ENCODE measurements at regions not wholly inside any gene's neighbourhood (a gene's known extent, or its start where the extent isn't known, plus 50 kb on each side); places are given as distances from the start of the nearest gene placed in this dataset.

DNA sequence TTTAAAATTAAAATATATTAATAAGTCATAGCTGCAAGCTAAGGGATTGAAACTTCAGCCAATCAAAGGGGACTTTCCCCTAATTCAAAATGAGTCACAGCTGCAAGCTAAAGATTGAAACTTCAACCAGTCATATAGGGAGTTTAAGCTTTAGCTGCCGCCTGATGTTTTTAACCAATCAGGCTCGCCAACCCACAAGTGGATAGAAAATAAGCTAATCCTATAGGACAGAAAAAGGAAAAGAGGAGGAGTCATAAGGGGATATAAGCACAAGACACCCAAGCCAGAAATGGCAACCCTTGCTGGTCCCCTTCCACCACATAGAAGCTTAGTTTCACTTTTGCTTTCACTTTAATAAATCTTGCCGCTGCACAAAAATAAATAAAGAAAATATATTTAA is 1154.6 kb downstream of the GALC start:
- H3K4me1 Mint-ChIP-seq, result no peaks in the 10 kb centered on the region
- no peaks in the 10 kb centered on the region for H3K27me3 Mint-ChIP-seq
- H3K4me3 Mint-ChIP-seq, result no peak overlapping the region
- H3K36me3 Mint-ChIP-seq (ENCODE audit: low read depth), result no peaks in the 10 kb centered on the region
- ATAC-seq, result no peak
- H3K9me3 Mint-ChIP-seq, result peaks cover 4% of the 10 kb centered on the region
- H3K27ac Mint-ChIP-seq, result no peak overlapping the region
- no peak for DNase-seq

DNA sequence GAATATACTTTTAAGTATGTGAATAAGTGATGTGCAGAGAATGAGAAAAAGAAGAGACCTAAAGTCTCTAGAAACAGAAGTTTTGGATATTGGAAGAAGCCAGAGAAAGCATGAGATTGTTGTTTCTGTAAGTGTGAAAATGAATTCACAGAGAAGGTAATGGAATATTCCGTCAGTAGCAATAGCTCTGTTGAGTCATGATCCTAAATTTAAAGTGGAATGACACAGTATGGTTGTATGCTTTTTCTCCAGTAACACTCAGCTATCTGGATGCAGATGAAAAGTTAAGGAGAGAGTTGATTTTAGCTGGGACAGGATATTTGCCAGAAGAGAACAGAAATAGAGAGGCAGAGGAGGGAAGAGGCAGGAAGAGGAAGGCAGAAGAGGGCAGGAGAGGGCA is 1166.3 kb downstream of the GALC start:
- peaks cover 2% of the 10 kb centered on the region for H3K27me3 Mint-ChIP-seq
- peaks cover 3% of the 10 kb centered on the region for H3K9me3 Mint-ChIP-seq
- no peak overlapping the region for H3K4me3 Mint-ChIP-seq
- H3K27ac Mint-ChIP-seq, result no peak overlapping the region
- no peaks in the 10 kb centered on the region for H3K4me1 Mint-ChIP-seq
- DNase-seq (no peak), ATAC-seq (no peak)
- H3K36me3 Mint-ChIP-seq (ENCODE audit: low read depth), result no peaks in the 10 kb centered on the region

DNA sequence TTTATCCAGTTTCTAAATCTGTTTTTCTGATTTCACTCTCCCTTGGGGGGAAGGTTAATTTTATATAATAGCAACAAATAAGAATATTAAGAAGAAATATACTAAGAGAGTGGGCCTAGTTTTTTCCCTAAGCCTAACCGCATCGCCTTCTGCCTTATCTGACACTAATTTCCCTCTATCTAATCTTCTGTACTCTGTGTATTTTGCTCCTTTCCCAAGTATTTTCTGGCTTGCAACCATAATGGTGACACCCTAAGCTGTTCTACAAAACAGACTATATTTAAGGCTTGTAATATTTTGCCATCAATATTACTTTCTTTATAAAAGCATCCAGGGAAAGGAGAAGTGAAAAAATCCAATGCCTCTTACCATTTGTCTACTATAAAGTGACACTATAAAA is 1168.8 kb downstream of the GALC start:
- Mint-ChIP-seq H3K36me3 (ENCODE audit: low read depth) (no peaks in the 10 kb centered on the region), H3K4me3 (no peak overlapping the region), H3K9me3 (peaks cover 7% of the 10 kb centered on the region), H3K4me1 (no peaks in the 10 kb centered on the region), H3K27me3 (peaks cover 2% of the 10 kb centered on the region), H3K27ac (no peak overlapping the region)
- ATAC-seq, result no peak
- DNase-seq, result no peak

DNA sequence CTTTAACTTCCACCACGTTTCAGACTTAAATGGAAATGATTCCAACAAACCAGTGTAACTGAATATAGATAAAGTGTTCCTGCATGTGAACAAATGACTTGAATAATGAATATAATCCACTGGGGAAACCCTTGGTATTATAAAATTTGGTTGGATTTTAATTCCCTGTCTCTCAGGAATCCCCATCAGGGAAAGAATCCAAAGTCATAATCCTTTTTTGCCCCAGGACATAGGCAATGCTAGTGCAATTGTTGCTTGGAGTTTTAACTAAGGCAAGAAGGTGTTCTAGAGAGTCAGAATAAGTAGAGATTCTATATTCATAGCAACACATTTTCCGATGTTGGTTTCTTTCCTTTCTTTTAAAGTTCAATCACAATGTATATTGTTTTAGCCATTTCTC is 1169.4 kb downstream of the GALC start:
- peaks cover 7% of the 10 kb centered on the region for H3K9me3 Mint-ChIP-seq

DNA sequence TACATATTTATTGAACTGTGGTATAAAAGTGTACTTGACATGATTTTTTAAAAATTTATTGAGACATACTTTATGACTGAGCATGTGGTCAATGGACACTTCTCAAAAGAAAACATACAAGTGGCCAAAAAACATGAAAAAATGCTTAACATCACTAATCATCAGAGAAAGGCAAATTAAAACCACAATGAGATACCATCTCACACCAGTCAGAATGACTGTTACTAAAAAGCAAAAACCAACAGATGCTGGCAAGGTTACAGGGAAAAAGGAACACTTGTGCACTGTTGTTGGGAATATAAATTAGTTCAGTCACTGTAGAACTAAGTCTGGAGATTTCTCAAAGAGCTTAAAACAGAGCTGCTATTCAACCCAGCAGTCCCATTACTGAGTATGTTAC is 1177.6 kb downstream of the GALC start:
- no peaks in the 10 kb centered on the region for H3K4me1 Mint-ChIP-seq
- H3K36me3 Mint-ChIP-seq (ENCODE audit: low read depth), result no peaks in the 10 kb centered on the region
- no peaks in the 10 kb centered on the region for H3K27me3 Mint-ChIP-seq
- H3K27ac Mint-ChIP-seq, result no peak overlapping the region
- H3K4me3 Mint-ChIP-seq, result no peak overlapping the region
- ATAC-seq (no peak), DNase-seq (no peak)
- H3K9me3 Mint-ChIP-seq, result peaks cover 29% of the 10 kb centered on the region

More for the DNA sequence above, 1169.4 kb downstream of the GALC start:
- H3K36me3 Mint-ChIP-seq (ENCODE audit: low read depth), result no peaks in the 10 kb centered on the region
- peaks cover 2% of the 10 kb centered on the region for H3K27me3 Mint-ChIP-seq
- H3K4me1 Mint-ChIP-seq, result no peaks in the 10 kb centered on the region
- ATAC-seq (no peak), DNase-seq (no peak)
- no peak overlapping the region for H3K4me3 Mint-ChIP-seq
- no peak overlapping the region for H3K27ac Mint-ChIP-seq

DNA sequence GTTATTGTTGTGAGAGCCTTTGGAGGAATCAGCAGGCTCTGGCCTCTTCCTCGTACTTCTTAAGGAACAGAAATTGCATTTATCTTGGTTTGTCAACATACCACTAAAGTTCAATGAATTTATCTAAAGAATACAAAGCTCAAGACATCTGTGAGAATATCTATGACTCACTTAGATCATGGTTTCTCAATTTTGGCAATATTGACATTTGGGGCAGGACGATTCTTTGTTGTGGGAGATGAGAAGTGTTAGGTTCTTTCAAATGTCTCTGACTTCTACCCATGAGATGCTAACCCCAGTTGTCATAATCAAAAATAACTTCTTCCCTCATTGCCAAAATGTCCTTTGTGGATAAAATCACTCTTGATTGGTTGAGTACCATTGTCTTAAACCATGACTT is 1190.3 kb downstream of the GALC start:
- Mint-ChIP-seq H3K27ac (no peak overlapping the region), H3K27me3 (no peaks in the 10 kb centered on the region), H3K9me3 (peaks cover 13% of the 10 kb centered on the region), H3K4me1 (no peaks in the 10 kb centered on the region), H3K4me3 (no peak overlapping the region), H3K36me3 (ENCODE audit: low read depth) (no peaks in the 10 kb centered on the region)
- ATAC-seq, result no peak
- DNase-seq, result no peak

DNA sequence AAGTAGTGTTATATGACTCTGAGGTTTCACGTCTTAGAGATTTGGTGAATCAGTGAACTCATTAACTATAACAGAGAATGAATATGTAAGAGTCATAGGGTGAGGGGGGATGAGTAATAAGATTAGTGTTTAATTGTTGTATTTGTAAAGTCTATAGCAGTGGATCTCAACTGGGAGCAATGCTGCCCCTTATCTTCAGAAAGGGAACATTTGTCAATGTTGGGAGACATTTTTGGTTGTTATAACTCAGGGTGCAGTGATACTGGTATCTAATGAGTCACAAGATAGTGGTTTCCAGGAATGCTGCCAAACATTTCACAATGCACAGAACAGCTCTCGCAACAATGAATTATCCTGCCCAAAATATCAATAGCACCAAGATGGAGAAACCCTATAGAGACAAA is 1193.7 kb downstream of the GALC start:
- Mint-ChIP-seq H3K27me3 (no peaks in the 10 kb centered on the region), H3K36me3 (ENCODE audit: low read depth) (no peaks in the 10 kb centered on the region), H3K4me1 (no peaks in the 10 kb centered on the region), H3K4me3 (no peak overlapping the region), H3K27ac (no peak overlapping the region), H3K9me3 (peaks cover 14% of the 10 kb centered on the region)
- no peak for ATAC-seq
- no peak for DNase-seq

DNA sequence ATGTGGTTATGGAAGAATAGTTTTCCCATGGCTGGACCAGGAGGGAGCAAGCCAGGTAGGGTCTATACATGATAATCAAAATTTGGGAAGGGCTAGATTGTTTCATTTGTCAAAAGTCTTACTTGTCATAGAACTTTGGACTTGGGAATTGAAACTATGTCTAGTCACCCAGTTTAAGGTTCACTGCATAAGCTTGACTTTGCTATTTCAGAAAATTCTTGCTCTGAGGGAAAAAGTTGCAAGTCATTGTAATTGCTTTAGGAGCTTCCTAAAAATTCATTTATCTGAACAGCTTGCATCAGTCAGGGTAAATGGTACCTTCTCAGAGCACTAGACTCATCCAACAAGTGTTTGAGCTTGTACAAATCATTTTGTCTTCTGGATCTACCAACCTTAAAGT is 1194.7 kb downstream of the GALC start:
- DNase-seq (no peak), ATAC-seq (no peak)
- peaks cover 15% of the 10 kb centered on the region for H3K9me3 Mint-ChIP-seq
- H3K4me3 Mint-ChIP-seq, result no peak overlapping the region
- no peaks in the 10 kb centered on the region for H3K36me3 Mint-ChIP-seq (ENCODE audit: low read depth)
- no peaks in the 10 kb centered on the region for H3K27me3 Mint-ChIP-seq
- H3K4me1 Mint-ChIP-seq, result no peaks in the 10 kb centered on the region
- H3K27ac Mint-ChIP-seq, result no peak overlapping the region

DNA sequence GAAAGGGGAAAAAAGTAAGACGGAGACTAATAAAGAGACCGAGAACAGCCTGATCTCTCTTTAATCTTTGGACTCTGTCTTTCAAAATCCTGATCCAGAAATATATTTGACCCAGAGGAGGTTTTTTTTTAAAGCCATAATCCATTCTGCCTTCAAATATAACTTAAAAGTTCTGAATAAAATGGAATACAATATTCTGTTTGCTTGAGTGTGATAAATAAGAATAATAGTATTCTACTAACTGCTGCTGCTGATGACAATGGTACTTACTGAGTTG is 1196.0 kb downstream of the GALC start:
- ATAC-seq (no peak), DNase-seq (no peak)
- no peak overlapping the region for H3K27ac Mint-ChIP-seq
- H3K9me3 Mint-ChIP-seq, result peaks cover 20% of the 10 kb centered on the region
- H3K36me3 Mint-ChIP-seq (ENCODE audit: low read depth), result no peaks in the 10 kb centered on the region
- no peaks in the 10 kb centered on the region for H3K27me3 Mint-ChIP-seq
- no peak overlapping the region for H3K4me3 Mint-ChIP-seq
- no peaks in the 10 kb centered on the region for H3K4me1 Mint-ChIP-seq

DNA sequence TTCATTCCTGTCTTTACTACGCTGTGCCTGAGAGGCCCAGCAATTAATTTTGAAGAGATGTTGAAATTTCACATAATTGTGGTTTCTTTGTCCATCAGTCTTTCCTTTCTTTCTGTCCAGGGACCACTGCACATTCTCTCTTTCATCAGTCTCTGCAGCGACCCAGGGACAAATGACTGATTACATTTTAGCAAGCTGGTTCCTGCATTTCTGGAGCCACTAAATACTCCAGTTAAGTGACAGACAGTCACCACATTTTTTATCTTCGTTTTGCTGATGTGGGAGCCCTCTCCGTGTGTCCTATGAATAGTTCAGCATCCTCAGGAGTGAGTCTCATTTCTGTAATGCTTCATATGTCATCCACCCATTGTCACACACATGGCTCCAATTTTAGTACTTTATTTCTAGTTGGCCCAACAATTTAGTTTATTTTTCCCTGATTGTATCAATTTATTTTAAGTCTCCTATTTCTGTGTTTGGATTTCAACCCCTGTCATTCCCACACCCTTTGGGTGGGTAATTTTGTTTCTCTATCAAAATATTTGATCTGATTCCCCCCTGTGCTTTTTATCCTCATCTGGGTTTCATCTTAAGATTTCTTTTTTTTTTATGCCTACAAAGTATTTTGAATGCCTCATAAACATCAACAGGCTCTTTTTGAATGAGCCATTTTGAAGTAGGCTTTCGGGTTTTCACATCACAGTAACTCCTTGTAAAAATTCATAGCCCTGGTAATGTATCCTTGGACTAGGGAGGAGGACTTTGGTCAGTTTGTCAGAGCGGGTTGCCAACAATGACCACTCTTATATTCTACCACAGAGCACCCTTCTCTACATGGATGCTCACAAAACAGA is 1196.5 kb downstream of the GALC start:
- Mint-ChIP-seq H3K36me3 (ENCODE audit: low read depth) (no peaks in the 10 kb centered on the region), H3K27ac (no peak overlapping the region), H3K4me1 (no peaks in the 10 kb centered on the region), H3K27me3 (no peaks in the 10 kb centered on the region), H3K9me3 (peaks cover 23% of the 10 kb centered on the region), H3K4me3 (no peak overlapping the region)
- DNase-seq (no peak), ATAC-seq (no peak)

DNA sequence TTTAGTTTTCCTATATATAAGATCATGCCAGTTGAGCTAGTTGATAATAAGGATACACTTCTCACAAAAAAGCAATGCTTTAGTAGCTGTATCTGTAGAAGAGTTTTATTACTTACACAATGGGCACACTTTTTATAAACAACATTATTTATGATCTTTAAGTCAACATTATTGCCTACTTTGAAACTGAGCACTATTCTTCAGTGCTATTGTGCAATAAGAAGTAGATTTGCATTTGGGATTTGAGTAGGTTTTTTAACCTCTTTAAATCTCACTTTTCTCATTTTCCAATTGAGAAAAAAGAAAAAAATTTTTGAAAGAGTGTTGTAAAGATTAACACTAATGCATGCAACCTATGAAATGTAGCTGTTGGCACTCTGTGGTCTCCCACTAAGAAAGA is 1198.3 kb downstream of the GALC start:
- Mint-ChIP-seq H3K27ac (no peak overlapping the region), H3K4me3 (no peak overlapping the region), H3K9me3 (peaks cover 29% of the 10 kb centered on the region), H3K36me3 (ENCODE audit: low read depth) (no peaks in the 10 kb centered on the region), H3K27me3 (no peaks in the 10 kb centered on the region), H3K4me1 (no peaks in the 10 kb centered on the region)
- no peak for DNase-seq
- ATAC-seq, result no peak

DNA sequence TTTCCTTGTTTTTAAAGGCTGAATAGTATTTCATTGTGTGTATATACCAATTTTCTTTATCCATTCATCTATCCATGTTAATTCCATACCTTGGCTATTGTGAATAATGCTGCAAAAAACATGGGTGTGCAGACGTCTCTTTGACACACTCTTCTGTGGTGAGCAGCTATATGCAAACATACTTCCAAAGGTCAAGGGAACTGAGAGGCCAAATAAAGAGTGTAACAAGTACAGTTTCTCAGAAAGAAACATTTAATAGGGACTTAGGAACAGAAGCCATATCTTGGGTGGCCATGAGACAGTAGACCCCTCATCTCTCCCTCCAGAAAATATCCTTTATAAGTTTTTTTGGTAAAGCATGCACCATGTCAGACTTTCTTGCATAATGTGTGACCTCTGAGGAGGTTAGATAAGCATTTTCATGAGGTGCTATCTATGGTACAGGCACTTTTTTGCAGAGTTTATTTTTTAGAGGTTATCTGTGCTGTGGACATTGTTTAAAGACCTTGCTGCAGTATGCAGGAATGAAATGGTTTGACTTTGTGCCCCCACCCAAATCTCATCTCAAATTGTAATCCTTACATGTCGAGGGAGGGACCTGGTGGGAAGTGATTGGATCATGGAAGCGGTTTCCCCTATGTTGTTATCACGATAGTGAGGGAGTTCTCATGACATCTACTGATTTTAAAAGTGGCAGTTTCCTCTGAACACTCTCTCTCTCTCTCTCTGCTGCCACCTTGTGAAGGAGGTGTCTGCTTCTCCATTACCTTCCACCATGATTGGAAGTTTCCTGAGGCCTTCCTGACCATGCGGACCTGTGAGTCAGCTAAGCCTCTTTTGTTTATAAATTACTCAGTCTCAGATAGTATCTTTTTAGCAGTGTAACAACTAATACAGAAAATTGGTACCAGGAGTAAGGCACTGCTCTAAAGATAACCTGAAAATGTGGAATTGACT is 1202.3 kb downstream of the GALC start:
- Mint-ChIP-seq H3K4me1 (no peaks in the 10 kb centered on the region), H3K9me3 (peaks cover 16% of the 10 kb centered on the region), H3K36me3 (ENCODE audit: low read depth) (no peaks in the 10 kb centered on the region), H3K27me3 (no peaks in the 10 kb centered on the region), H3K4me3 (no peak overlapping the region), H3K27ac (no peak overlapping the region)
- ATAC-seq (no peak), DNase-seq (no peak)

DNA sequence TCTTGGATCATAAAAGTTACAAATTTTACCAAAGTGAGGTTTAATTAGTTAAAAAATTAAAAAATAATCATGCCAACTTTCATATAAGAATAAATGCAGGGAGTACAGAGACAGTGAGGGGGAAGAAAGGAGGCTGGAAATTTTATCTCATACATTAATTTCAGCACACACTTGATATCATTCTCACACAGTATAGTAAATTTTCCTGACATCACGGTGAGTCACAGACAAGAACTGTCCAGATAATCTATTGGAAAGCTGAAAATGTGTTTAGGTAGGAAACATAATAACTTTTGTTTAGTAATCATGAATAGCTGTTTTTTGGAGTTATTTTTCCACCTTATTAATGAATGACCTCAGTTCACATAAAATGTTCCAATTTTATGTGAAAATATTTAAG is 1204.8 kb downstream of the GALC start:
- ATAC-seq (no peak), DNase-seq (no peak)
- no peaks in the 10 kb centered on the region for H3K36me3 Mint-ChIP-seq (ENCODE audit: low read depth)
- H3K9me3 Mint-ChIP-seq, result peaks cover 17% of the 10 kb centered on the region
- no peaks in the 10 kb centered on the region for H3K4me1 Mint-ChIP-seq
- H3K27me3 Mint-ChIP-seq, result no peaks in the 10 kb centered on the region
- H3K4me3 Mint-ChIP-seq, result no peak overlapping the region
- H3K27ac Mint-ChIP-seq, result no peak overlapping the region

DNA sequence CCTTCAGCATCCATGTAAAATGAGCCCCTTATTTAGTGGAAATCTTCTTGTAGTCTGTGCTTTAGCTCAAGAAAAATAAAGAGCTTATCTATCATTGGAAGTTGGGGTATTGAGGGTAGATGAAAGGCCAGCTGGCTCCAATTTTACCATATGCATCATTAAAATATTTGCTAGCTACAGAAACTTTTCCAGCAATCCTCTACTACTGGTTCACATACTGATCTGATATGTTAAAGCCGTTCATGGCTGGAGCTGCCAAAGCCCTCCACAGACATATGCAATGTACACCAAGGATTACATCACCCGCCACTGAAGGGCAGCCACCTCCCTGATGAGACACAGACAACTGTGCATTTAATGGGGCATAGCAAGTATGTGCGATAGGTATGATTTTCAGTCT is 1205.3 kb downstream of the GALC start:
- no peaks in the 10 kb centered on the region for H3K27me3 Mint-ChIP-seq
- ATAC-seq, result no peak
- H3K36me3 Mint-ChIP-seq (ENCODE audit: low read depth), result no peaks in the 10 kb centered on the region
- H3K4me1 Mint-ChIP-seq, result no peaks in the 10 kb centered on the region
- no peak for DNase-seq
- H3K4me3 Mint-ChIP-seq, result no peak overlapping the region
- no peak overlapping the region for H3K27ac Mint-ChIP-seq
- H3K9me3 Mint-ChIP-seq, result peaks cover 12% of the 10 kb centered on the region

DNA sequence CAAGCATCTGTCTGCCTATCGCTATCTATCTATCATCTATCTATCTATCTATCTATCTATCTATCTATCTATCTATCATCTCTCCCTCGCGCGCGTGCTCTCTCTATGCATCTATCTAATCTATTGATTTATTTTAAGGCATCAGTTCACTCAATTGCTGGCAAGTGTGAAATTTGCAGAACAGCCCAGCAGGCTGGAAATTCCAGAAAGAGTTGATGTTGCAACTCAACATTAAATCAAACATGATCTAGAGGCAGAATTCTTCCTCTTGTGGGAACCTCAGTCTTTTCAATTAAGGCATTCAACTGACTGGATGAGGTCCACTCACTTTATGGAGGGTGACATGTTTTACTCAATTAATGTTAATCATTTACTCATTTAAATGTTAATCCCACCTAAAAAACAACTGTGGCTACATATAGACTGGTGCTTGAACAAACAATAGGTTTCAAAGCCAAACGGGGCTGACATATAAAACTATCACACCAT is 1210.8 kb downstream of the GALC start:
- Mint-ChIP-seq H3K27ac (no peak overlapping the region), H3K4me3 (no peak overlapping the region), H3K9me3 (peaks cover 12% of the 10 kb centered on the region), H3K27me3 (no peaks in the 10 kb centered on the region), H3K4me1 (no peaks in the 10 kb centered on the region), H3K36me3 (ENCODE audit: low read depth) (no peaks in the 10 kb centered on the region)
- ATAC-seq (no peak), DNase-seq (no peak)
